Right forelimb (tissue), 1 donor: ENCODE measurements at regions not wholly inside any gene's neighbourhood (a gene's known extent, or its start where the extent isn't known, plus 50 kb on each side); places are given as distances from the start of the nearest gene placed in this dataset.

ENCODE experiments used
- DNase-seq: peaks from one replicate; pipeline ENCODE4 v3.0.0-alpha.2; 2018

GRCh38 chr12:43008953-43009845, 419.7 kb upstream of the PRICKLE1 start:
- DNase-seq, result no peak

- DNase-seq, result no peak
These were observed 415.4 kb upstream of the PRICKLE1 start for GRCh38 chr12:43004908-43005307.

- DNase-seq, result no peak
These were observed 414.6 kb upstream of the PRICKLE1 start for GRCh38 chr12:43004141-43004540.

GRCh38 chr12:42996869-42997431, 407.4 kb upstream of the PRICKLE1 start:
- no peak for DNase-seq

GRCh38 chr12:42992826-42993225, 403.3 kb upstream of the PRICKLE1 start:
- no peak for DNase-seq

- no peak for DNase-seq
These were observed 400.8 kb upstream of the PRICKLE1 start for GRCh38 chr12:42990387-42990786.

- DNase-seq, result no peak
These were observed 397.7 kb upstream of the PRICKLE1 start for GRCh38 chr12:42987216-42987650.

- DNase-seq, result no peak
These were observed 396.0 kb upstream of the PRICKLE1 start for GRCh38 chr12:42985506-42985905.

- no peak for DNase-seq
These were observed 393.3 kb upstream of the PRICKLE1 start for GRCh38 chr12:42982828-42983227.

- DNase-seq, result no peak
These were observed 391.8 kb upstream of the PRICKLE1 start for GRCh38 chr12:42981379-42981778.

GRCh38 chr12:42980441-42980840, 390.9 kb upstream of the PRICKLE1 start:
- no peak for DNase-seq

GRCh38 chr12:42979746-42980145, 390.2 kb upstream of the PRICKLE1 start:
- no peak for DNase-seq

GRCh38 chr12:42978708-42979107, 389.2 kb upstream of the PRICKLE1 start:
- DNase-seq, result no peak

- DNase-seq, result no peak
These were observed 388.1 kb upstream of the PRICKLE1 start for GRCh38 chr12:42977451-42978230.

GRCh38 chr12:42976620-42977019, 387.1 kb upstream of the PRICKLE1 start:
- DNase-seq, result no peak

GRCh38 chr12:42976122-42976521, 386.6 kb upstream of the PRICKLE1 start:
- DNase-seq, result no peak

- no peak for DNase-seq
These were observed 379.8 kb upstream of the PRICKLE1 start for GRCh38 chr12:42969355-42969754.

GRCh38 chr12:42968426-42968825, 378.9 kb upstream of the PRICKLE1 start:
- DNase-seq, result no peak

- no peak for DNase-seq
These were observed 378.3 kb upstream of the PRICKLE1 start for GRCh38 chr12:42967850-42968249.

- DNase-seq, result no peak
These were observed 374.4 kb upstream of the PRICKLE1 start for GRCh38 chr12:42963988-42964387.

- no peak for DNase-seq
These were observed 372.8 kb upstream of the PRICKLE1 start for GRCh38 chr12:42962384-42962783.

GRCh38 chr12:42961395-42961794, 371.8 kb upstream of the PRICKLE1 start:
- DNase-seq, result no peak

- DNase-seq, result no peak
These were observed 370.6 kb upstream of the PRICKLE1 start for GRCh38 chr12:42960087-42960527.

- no peak for DNase-seq
These were observed 368.7 kb upstream of the PRICKLE1 start for GRCh38 chr12:42958291-42958674.
